ENCODE measurements at regions not wholly inside any gene's neighbourhood (a gene's known extent, or its start where the extent isn't known, plus 50 kb on each side); places are given as distances from the start of the nearest gene placed in this dataset.

DNA sequence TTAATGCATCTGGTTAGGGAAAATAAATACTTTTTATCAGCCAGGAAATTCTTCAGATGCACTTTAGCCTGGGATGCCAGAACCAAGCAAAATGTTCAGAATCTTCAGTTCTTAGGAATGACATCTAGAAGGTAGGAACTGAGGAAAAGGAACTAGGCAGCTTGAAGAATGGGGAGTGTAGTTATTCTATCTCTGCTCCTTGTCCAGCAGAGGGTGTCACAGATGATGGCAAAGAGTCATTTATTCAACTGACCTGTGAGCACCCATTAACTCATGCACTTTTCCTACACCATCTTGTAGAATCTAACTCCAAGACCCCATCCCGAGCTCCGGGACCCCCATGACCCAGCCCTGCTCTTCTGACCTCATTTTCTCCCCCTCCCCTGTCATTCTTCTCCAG lies 122.1 kb upstream of the ISX start:
- no peak overlapping the region for H3K9ac ChIP-seq (ENCODE audit: insufficient read length)
- H3K27ac ChIP-seq = no peak overlapping the region
- H3K4me3 ChIP-seq = no peak overlapping the region
- no peaks in the 10 kb centered on the region for H3K36me3 ChIP-seq (ENCODE audit: insufficient read depth, low read length)
- H3K9me3 ChIP-seq (ENCODE audit: low read depth, low read length) = no peaks in the 10 kb centered on the region
- no peak for DNase-seq (ENCODE audit: low read depth, low spot score)
- TF ChIP-seq FOXP2 (optimal IDR thresholded peaks at IDR 0.05; ENCODE audit: control extremely low read depth, extremely low read length, insufficient read depth) (no peak), POLR2AphosphoS5 (IDR thresholded peaks at IDR 0.05; ENCODE audit: borderline replicate concordance, low read depth, low read length) (no peak), EZH2 (IDR thresholded peaks at IDR 0.05) (no peak)

DNA sequence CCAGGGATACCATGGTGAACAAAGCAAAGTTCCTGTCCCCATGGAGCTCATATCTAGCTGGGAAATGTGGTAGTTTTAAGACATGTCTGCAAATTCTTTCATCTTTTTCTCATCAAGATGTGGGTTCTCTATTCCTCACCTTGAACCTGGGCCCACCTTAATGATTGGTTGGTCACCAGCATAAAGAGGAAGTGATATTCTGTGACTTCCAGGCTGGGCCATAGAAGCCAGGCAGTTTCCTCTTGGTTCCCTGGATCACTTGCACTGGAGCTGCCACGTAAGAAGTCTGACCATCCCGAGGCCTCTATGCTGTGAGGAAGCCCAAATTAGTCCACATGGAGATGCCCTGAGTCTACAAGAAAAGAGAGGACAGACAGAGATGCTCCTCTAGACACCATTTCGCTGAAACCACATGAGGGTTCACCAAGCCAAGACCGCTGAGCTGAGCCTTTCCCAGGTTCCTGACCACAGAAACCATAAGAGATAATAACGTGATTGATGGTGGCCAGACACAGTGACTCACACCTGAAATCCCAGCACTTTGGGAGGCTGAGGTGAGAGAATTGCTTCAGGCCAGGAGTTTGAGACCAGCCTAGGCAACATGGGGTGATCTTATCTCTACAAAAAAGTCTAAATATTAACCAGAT lies 119.5 kb upstream of the ISX start:
- Histone ChIP-seq H3K9me3 (ENCODE audit: low read depth, low read length) (no peaks in the 10 kb centered on the region), H3K36me3 (ENCODE audit: insufficient read depth, low read length) (no peaks in the 10 kb centered on the region), H3K27ac (no peak overlapping the region), H3K9ac (ENCODE audit: insufficient read length) (no peak overlapping the region), H3K4me3 (no peak overlapping the region)
- no peak for DNase-seq (ENCODE audit: low read depth, low spot score)
- TF ChIP-seq POLR2AphosphoS5 (IDR thresholded peaks at IDR 0.05; ENCODE audit: borderline replicate concordance, low read depth, low read length) (no peak), EZH2 (IDR thresholded peaks at IDR 0.05) (no peak), FOXP2 (optimal IDR thresholded peaks at IDR 0.05; ENCODE audit: control extremely low read depth, extremely low read length, insufficient read depth) (no peak)

DNA sequence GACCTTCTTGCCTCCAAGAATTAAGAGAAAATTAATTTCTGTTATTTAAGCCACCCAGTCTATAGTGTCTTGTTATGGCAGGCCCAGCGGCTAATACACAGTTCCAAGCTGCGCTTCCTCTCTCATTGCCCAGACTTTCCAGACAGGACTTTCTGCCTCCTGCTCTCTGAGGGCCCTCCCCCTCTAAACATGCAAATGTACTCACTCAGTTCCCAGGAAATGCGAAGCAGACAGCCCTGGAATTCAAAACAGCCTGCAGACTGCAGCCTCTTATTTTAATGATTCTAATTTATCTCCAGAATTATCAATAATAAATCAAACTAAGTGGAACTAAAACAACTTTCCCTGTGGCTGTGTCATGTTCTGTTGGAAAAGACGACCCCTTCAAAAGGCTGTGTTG lies 115.5 kb upstream of the ISX start:
- Histone ChIP-seq H3K36me3 (ENCODE audit: insufficient read depth, low read length) (no peaks in the 10 kb centered on the region), H3K27ac (no peak overlapping the region), H3K4me3 (no peak overlapping the region), H3K9me3 (ENCODE audit: low read depth, low read length) (no peaks in the 10 kb centered on the region), H3K9ac (ENCODE audit: insufficient read length) (no peak overlapping the region)
- DNase-seq (ENCODE audit: low read depth, low spot score) = no peak
- TF ChIP-seq EZH2 (IDR thresholded peaks at IDR 0.05) = no peak
- no peak for TF ChIP-seq FOXP2 (optimal IDR thresholded peaks at IDR 0.05; ENCODE audit: control extremely low read depth, extremely low read length, insufficient read depth)
- no peak for TF ChIP-seq POLR2AphosphoS5 (IDR thresholded peaks at IDR 0.05; ENCODE audit: borderline replicate concordance, low read depth, low read length)

DNA sequence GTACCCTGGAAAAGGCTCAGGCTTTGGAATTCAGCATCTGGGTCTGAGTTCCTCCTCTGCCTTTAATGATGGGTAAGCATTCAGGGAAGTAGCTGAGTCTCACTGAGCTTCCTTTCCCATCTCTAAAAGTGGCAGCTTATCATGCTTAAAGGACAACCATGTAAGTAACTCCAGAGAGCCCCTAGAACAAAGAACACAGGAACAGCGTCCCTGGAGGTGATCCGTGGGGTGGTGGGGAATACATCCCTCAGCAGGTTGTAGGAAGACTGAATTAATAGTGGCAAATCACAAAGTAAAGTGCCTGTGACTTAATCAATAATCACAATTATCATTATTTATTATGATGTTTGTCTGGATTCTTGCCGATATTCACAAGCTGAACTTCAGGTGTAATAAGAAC lies 114.7 kb upstream of the ISX start:
- H3K4me3 ChIP-seq = no peak overlapping the region

DNA sequence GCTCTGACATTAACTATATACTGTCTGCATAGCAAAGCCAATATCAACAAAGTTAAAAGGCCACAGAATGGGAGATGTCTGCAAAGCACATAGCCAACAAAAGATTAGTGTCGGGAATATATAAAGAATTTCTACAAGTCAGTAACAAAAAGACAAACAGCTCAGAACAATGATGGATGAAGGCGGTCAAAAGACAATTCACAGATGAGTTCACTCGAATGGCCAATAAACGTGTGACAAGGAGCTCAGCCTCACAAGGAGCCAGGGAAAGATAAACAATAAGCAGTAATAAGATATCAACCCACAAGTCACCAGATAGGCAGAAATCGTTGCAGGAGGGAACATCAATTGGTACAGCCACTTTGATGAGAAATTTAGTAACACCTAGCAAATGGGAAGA lies 106.0 kb upstream of the ISX start:
- H3K9me3 ChIP-seq (ENCODE audit: low read depth, low read length) = no peaks in the 10 kb centered on the region
- H3K36me3 ChIP-seq (ENCODE audit: insufficient read depth, low read length) = no peaks in the 10 kb centered on the region
- no peak for TF ChIP-seq POLR2AphosphoS5 (IDR thresholded peaks at IDR 0.05; ENCODE audit: borderline replicate concordance, low read depth, low read length)
- no peak for TF ChIP-seq EZH2 (IDR thresholded peaks at IDR 0.05)
- TF ChIP-seq FOXP2 (optimal IDR thresholded peaks at IDR 0.05; ENCODE audit: control extremely low read depth, extremely low read length, insufficient read depth) = no peak
- DNase-seq (ENCODE audit: low read depth, low spot score) = no peak
- no peak overlapping the region for H3K4me3 ChIP-seq
- H3K9ac ChIP-seq (ENCODE audit: insufficient read length) = no peak overlapping the region
- no peak overlapping the region for H3K27ac ChIP-seq

More for the DNA sequence above, 114.7 kb upstream of the ISX start:
- Histone ChIP-seq H3K36me3 (ENCODE audit: insufficient read depth, low read length) (no peaks in the 10 kb centered on the region), H3K27ac (no peak overlapping the region), H3K9ac (ENCODE audit: insufficient read length) (no peak overlapping the region), H3K9me3 (ENCODE audit: low read depth, low read length) (no peaks in the 10 kb centered on the region)
- TF ChIP-seq FOXP2 (optimal IDR thresholded peaks at IDR 0.05; ENCODE audit: control extremely low read depth, extremely low read length, insufficient read depth) (no peak), POLR2AphosphoS5 (IDR thresholded peaks at IDR 0.05; ENCODE audit: borderline replicate concordance, low read depth, low read length) (no peak), EZH2 (IDR thresholded peaks at IDR 0.05) (no peak)
- DNase-seq (ENCODE audit: low read depth, low spot score) = no peak

DNA sequence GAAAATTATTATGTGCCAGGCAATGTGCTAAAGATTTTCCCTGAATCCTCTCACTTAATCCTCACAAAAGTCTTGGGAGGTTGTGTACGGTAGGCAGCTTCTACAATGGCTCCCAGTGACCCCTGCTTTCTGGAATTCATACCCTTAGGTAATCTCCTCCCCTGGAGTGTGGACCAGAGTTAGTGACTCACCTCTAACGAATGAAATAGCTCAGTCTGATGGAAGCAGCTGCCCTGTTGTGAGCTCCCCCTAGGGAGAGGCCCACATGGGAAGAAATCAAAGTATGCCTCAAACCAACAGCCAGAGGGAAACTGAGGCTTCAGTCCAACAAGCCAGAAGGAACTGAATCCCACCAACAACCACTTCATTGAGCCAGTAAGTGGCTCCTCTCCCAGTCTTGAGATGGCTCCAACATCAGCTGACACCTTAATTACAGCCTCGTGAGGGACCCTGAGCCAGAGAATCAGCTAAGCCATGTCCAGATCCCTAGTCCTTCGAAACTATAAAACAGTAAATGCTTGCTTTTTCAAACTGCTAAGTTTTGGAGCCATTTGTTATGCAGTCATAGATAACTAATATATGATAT lies 98.9 kb upstream of the ISX start:
- TF ChIP-seq EZH2 (IDR thresholded peaks at IDR 0.05) (no peak), FOXP2 (optimal IDR thresholded peaks at IDR 0.05; ENCODE audit: control extremely low read depth, extremely low read length, insufficient read depth) (no peak), POLR2AphosphoS5 (IDR thresholded peaks at IDR 0.05; ENCODE audit: borderline replicate concordance, low read depth, low read length) (no peak)
- H3K9me3 ChIP-seq (ENCODE audit: low read depth, low read length) = no peaks in the 10 kb centered on the region
- H3K27ac ChIP-seq = no peak overlapping the region
- H3K9ac ChIP-seq (ENCODE audit: insufficient read length) = no peak overlapping the region
- no peak overlapping the region for H3K4me3 ChIP-seq
- H3K36me3 ChIP-seq (ENCODE audit: insufficient read depth, low read length) = no peaks in the 10 kb centered on the region
- DNase-seq (ENCODE audit: low read depth, low spot score) = no peak

DNA sequence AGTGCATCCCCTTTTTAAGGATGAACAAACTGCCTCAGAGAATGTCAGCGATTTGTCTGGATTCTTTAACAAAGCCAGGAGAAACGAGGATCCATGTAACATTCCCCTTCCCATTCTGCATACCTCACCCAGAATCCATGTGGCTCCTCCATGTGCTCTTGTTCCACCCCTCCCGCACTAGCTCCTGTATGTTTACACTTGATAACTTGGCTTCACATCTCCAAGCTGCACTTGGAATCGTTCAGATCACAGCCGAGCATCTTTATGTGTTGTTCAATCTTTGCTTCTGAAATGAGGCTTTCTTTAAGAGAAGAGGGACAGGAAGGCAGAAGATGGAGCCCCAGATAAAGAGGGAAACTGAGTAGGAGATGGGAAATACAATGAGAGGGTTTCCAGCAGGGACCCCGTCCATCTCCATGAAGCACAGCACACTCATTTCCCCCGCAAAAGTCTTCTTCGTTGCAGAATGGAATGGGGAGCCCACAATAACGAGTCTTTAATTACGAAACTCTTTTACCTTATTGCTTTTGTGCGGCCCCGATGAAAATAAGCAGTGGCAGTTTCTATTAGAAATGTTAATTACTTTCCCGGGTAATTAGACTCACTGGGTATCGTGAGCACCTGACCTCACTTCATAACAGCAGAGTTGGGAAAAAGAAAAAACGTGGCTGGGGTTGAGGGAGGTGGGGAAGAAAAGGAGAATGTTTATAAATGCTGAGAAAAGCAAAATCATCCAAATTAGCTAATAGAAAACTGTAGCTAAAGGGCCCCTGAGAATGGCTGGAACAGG lies 96.8 kb upstream of the ISX start:
- no peak for DNase-seq (ENCODE audit: low read depth, low spot score)
- Histone ChIP-seq H3K27ac (no peak overlapping the region), H3K36me3 (ENCODE audit: insufficient read depth, low read length) (no peaks in the 10 kb centered on the region), H3K4me3 (no peak overlapping the region), H3K9me3 (ENCODE audit: low read depth, low read length) (no peaks in the 10 kb centered on the region), H3K9ac (ENCODE audit: insufficient read length) (no peak overlapping the region)
- TF ChIP-seq EZH2 (IDR thresholded peaks at IDR 0.05) (no peak), FOXP2 (optimal IDR thresholded peaks at IDR 0.05; ENCODE audit: control extremely low read depth, extremely low read length, insufficient read depth) (no peak), POLR2AphosphoS5 (IDR thresholded peaks at IDR 0.05; ENCODE audit: borderline replicate concordance, low read depth, low read length) (no peak)

DNA sequence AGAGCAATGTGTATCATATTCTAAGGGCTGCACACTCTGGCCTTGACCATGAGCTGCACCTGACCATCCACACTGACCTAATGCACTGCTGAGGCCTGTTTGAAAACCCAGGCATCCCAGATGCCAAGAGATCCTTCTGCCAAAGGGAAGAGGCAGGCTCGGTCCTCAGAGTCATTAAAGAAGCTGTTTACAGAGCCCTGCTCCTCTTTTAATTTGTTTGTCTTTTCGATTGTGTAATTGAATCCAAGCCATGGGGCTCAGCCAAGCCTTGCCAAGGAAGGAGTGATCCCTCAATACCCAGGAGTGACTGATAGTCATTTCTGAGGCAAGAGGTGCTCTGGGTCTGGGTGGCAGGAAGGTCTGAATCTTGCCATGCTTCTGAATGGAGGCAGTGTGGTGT lies 94.5 kb upstream of the ISX start:
- no peak overlapping the region for H3K27ac ChIP-seq
- no peaks in the 10 kb centered on the region for H3K9me3 ChIP-seq (ENCODE audit: low read depth, low read length)
- no peaks in the 10 kb centered on the region for H3K36me3 ChIP-seq (ENCODE audit: insufficient read depth, low read length)
- no peak overlapping the region for H3K9ac ChIP-seq (ENCODE audit: insufficient read length)
- no peak for TF ChIP-seq POLR2AphosphoS5 (IDR thresholded peaks at IDR 0.05; ENCODE audit: borderline replicate concordance, low read depth, low read length)
- TF ChIP-seq EZH2 (IDR thresholded peaks at IDR 0.05) = no peak
- no peak for TF ChIP-seq FOXP2 (optimal IDR thresholded peaks at IDR 0.05; ENCODE audit: control extremely low read depth, extremely low read length, insufficient read depth)
- DNase-seq (ENCODE audit: low read depth, low spot score) = no peak
- H3K4me3 ChIP-seq = no peak overlapping the region

All from SK-N-MC (cell line).